ENCODE measurements at regions not wholly inside any gene's neighbourhood (a gene's known extent, or its start where the extent isn't known, plus 50 kb on each side); places are given as distances from the start of the nearest gene placed in this dataset.

DNA sequence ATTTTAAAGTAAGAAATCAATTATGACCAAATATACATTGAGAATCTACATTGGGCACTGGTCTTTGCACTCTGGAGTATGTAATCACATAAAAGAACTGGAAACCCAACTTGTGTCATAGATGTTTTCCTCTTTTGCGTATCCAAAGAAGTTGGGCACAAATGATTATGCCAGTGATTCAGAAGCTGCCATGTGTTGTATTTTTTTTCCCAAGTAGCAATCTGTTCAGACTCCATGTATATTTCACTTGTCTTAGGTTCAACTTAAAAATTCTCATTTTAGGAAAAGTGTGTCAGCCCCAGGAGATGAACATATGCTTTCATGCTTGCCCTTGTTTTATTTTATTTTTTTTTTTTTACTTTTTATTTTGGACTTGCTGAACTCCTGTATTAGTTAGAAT lies 441.5 kb downstream of the PDZRN4 start:
- Mint-ChIP-seq H3K36me3 (no peaks in the 10 kb centered on the region), H3K4me1 (no peaks in the 10 kb centered on the region), H3K27me3 (ENCODE audit: low read depth in 3 of 3) (no peaks in the 10 kb centered on the region), H3K27ac (no peak overlapping the region), H3K4me3 (no peak overlapping the region), H3K9me3 (peaks cover 7 to 18% (median 12%) of the 10 kb centered on the region in 6 donors)
- DNase-seq: no peak

- peaks cover 5 to 18% (median 11%) of the 10 kb centered on the region in 6 donors for H3K9me3 Mint-ChIP-seq
- H3K4me1 Mint-ChIP-seq: no peaks in the 10 kb centered on the region
- no peak overlapping the region for H3K27ac Mint-ChIP-seq
- DNase-seq: no peak
- H3K36me3 Mint-ChIP-seq: no peaks in the 10 kb centered on the region
- H3K4me3 Mint-ChIP-seq: no peak overlapping the region
- no peaks in the 10 kb centered on the region for H3K27me3 Mint-ChIP-seq (ENCODE audit: low read depth in 3 of 3)
These were observed 439.4 kb downstream of the PDZRN4 start for GRCh38 chr12:41627476-41627875.

DNA sequence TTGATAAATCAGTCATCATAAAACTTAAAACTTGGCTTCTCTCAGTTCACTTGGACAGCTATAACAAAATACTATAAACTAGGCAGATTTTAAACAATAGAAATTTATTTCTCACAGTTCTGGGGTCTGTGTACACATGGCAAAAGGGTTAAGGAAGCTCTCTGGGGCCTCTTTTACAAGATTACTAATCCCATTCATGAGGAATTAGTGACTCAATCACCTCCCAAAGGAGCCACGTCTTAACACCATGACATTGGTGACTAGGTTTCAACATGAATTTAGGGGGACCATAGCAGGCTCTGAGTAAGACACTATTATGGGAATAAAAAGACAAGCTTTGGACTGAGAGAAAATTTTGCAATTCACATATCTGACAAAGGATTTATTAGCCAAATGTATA lies 436.5 kb downstream of the PDZRN4 start:
- H3K4me1 Mint-ChIP-seq: no peaks in the 10 kb centered on the region

More for the DNA sequence above, 436.5 kb downstream of the PDZRN4 start:
- no peak for DNase-seq
- Mint-ChIP-seq H3K27ac (no peak overlapping the region), H3K4me3 (no peak overlapping the region), H3K36me3 (no peaks in the 10 kb centered on the region), H3K9me3 (peaks cover 3 to 13% (median 8%) of the 10 kb centered on the region in 6 donors), H3K27me3 (ENCODE audit: low read depth in 3 of 3) (no peaks in the 10 kb centered on the region)
